A673 (cell line): ENCODE measurements at regions not wholly inside any gene's neighbourhood (a gene's known extent, or its start where the extent isn't known, plus 50 kb on each side); places are given as distances from the start of the nearest gene placed in this dataset.

Experiments used
- BruUV-seq: library from RNA; stranded (reverse); fragments of 400-500 nt; replicated peaks from 2 replicates; lab custom pipeline; 2021; lab: Mats Ljungman, UMichigan
- CTCF ChIA-PET: fragments of 300-600 bp; sonication (Branson Sonifier 250); formaldehyde crosslinking; loops from one replicate; lab custom pipeline; 2022; ENCODE audit warnings: antibody characterized with exemption; lab: Charles Lee
- POLR2A ChIA-PET: fragments of 300-600 bp; sonication (Branson Sonifier 250); formaldehyde crosslinking; loops from one replicate; lab custom pipeline; 2022; ENCODE audit warnings: antibody characterized with exemption; ENCODE audit not compliant: low non-redundant PET; lab: Charles Lee
- DNase-seq: peaks from one replicate; pipeline ENCODE4 v3.0.0-alpha.2; 2015; ENCODE audit warnings: low spot score
- H3K27ac ChIP-seq: fragments of 200-600 bp; sonication (generic); 2 replicates; pipeline ENCODE4 v1.5.1; 2016; ENCODE audit warnings: mixed run types, low read depth, mild to moderate bottlenecking, mixed read lengths, antibody characterized with exemption, low read length; ENCODE audit not compliant: poor library complexity, severe bottlenecking
- H3K27me3 ChIP-seq: fragments of 200-600 bp; sonication (generic); replicated peaks from 2 replicates; pipeline ENCODE4 v1.6.1; 2017; ENCODE audit warnings: mixed run types, low read depth, mild to moderate bottlenecking, mixed read lengths, antibody characterized with exemption, low read length; ENCODE audit not compliant: insufficient read depth, poor library complexity
- H3K36me3 ChIP-seq: fragments of 200-600 bp; sonication (generic); 2 replicates; pipeline ENCODE4 v1.6.1; 2016; ENCODE audit warnings: mixed run types, mild to moderate bottlenecking, mixed read lengths, antibody characterized with exemption, low read length; ENCODE audit not compliant: insufficient read depth, poor library complexity, severe bottlenecking
- H3K4me1 ChIP-seq: fragments of 200-600 bp; sonication (generic); 2 replicates; pipeline ENCODE4 v1.6.1; 2017; ENCODE audit warnings: mixed run types, mild to moderate bottlenecking, mixed read lengths, antibody characterized with exemption, low read length; ENCODE audit not compliant: insufficient read depth, poor library complexity, severe bottlenecking
- H3K4me3 ChIP-seq: fragments of 200-600 bp; sonication (generic); 2 replicates; pipeline ENCODE4 v1.5.1; 2016; ENCODE audit warnings: low read depth, mixed run types, mild to moderate bottlenecking, mixed read lengths, low read length; ENCODE audit not compliant: poor library complexity, severe bottlenecking
- H3K9me3 ChIP-seq: fragments of 200-600 bp; sonication (generic); 2 replicates; pipeline ENCODE4 v1.6.1; 2016; ENCODE audit warnings: mixed run types, low read depth, mild to moderate bottlenecking, mixed read lengths, antibody characterized with exemption, low read length; ENCODE audit not compliant: poor library complexity, severe bottlenecking
- CTCF ChIP-seq: fragments of 300-800, 200-600 bp; sonication (generic); conservative IDR thresholded peaks from 2 replicates; pipeline ENCODE4 v1.5.1; 2017; ENCODE audit warnings: low read depth, mild to moderate bottlenecking, antibody characterized with exemption, low read length, moderate library complexity, mixed read lengths
- EZH2 ChIP-seq: fragments of 200-600 bp; sonication (generic); IDR thresholded peaks from 2 replicates; pipeline ENCODE4 v1.6.1; 2017; ENCODE audit warnings: borderline replicate concordance, low read depth, mild to moderate bottlenecking, mixed read lengths, antibody characterized with exemption, low read length; ENCODE audit not compliant: poor library complexity, severe bottlenecking
- intact Hi-C: fragments of 100-400 bp; cut with micrococcal nuclease; formaldehyde crosslinking; loops from one replicate; pipeline ENCODE4 v1.10.0; 2022; ENCODE audit not compliant: unreplicated experiment

GRCh38 chr3:157956850-157957249 is 149.4 kb downstream of the SHOX2 start:
- no peak for DNase-seq
- Histone ChIP-seq H3K27ac (no peak overlapping the region), H3K36me3 (no peaks in the 10 kb centered on the region), H3K9me3 (no peaks in the 10 kb centered on the region), H3K27me3 (peaks cover 4% of the 10 kb centered on the region), H3K4me1 (no peaks in the 10 kb centered on the region), H3K4me3 (no peak overlapping the region)
- no TSS peak for BruUV-seq
- intact Hi-C loops: no loop called here
- TF ChIP-seq EZH2 (no peak), CTCF (no peak)
- CTCF ChIA-PET: no interaction called here
- POLR2A ChIA-PET: no interaction called here

- Histone ChIP-seq H3K27ac (no peak overlapping the region), H3K4me3 (no peak overlapping the region), H3K9me3 (no peaks in the 10 kb centered on the region), H3K36me3 (no peaks in the 10 kb centered on the region), H3K27me3 (peaks cover 4% of the 10 kb centered on the region), H3K4me1 (no peaks in the 10 kb centered on the region)
- intact Hi-C loops: no loop called here
- POLR2A ChIA-PET: no interaction called here
- TF ChIP-seq CTCF (no peak), EZH2 (no peak)
- BruUV-seq: no TSS peak
- CTCF ChIA-PET: no interaction called here
- DNase-seq: no peak
Measured at GRCh38 chr3:157956176-157956575, 150.0 kb downstream of the SHOX2 start.

- no peak for DNase-seq
- no TSS peak for BruUV-seq
- Histone ChIP-seq H3K9me3 (no peaks in the 10 kb centered on the region), H3K27me3 (peaks cover 4% of the 10 kb centered on the region), H3K27ac (no peak overlapping the region), H3K4me3 (no peak overlapping the region), H3K36me3 (no peaks in the 10 kb centered on the region), H3K4me1 (no peaks in the 10 kb centered on the region)
- intact Hi-C loops: no loop called here
- ChIA-PET POLR2A (no interaction called here), CTCF (no interaction called here)
- TF ChIP-seq CTCF (no peak), EZH2 (no peak)
Measured at GRCh38 chr3:157953565-157953964, 152.7 kb downstream of the SHOX2 start.
